ENCODE measurements at regions not wholly inside any gene's neighbourhood (a gene's known extent, or its start where the extent isn't known, plus 50 kb on each side); places are given as distances from the start of the nearest gene placed in this dataset.

DNA sequence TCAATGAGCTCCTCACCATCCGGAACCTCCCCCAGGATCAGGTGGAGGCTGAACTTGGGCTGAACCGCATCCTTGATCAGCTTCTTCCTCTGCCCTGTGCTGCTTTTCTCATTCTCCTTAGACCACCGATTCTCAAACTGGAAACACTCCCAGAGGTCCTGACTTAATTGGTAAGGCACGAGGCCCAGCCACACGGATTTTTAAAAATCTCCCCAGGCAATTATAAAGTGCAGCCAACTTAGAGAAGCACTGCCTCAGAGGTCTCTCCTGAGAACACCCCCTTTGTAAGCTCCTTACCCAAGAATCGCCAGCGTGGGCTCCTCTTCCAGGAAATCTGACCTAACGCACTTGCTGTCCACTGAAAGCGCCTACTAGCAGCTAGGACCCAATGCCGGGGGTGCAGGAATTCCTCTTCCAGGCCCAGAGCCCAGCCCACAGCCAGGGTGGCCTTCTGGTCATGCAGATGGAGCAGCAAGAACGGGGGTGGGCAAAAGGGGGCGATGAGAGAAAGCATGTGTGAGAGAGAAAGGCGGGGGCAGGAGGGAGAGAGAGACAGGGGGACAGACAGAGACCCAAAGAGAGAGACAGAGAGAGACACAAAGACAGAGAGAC lies 66.9 kb upstream of the CACNA1A start:
- Mint-ChIP-seq H3K36me3 (ENCODE audit: low read depth) (no peaks in the 10 kb centered on the region), H3K4me1 (no peaks in the 10 kb centered on the region), H3K27ac (no peak overlapping the region), H3K4me3 (no peak overlapping the region), H3K9me3 (ENCODE audit: low read depth) (peaks cover 9% of the 10 kb centered on the region), H3K27me3 (peaks cover 14% of the 10 kb centered on the region)
- no peak for DNase-seq
- no peak for ATAC-seq
- intact Hi-C loops (cut with DNase I, micrococcal nuclease): no loop called here
- ChIA-PET CTCF (interaction anchor here (0.6 to 0.8 kb wide), 4 partner anchors 8 to 307 kb away, joined by 3 to 4 read pairs (median 3); no protein-coding TSS in a partner anchor), POLR2A (no interaction called here)

DNA sequence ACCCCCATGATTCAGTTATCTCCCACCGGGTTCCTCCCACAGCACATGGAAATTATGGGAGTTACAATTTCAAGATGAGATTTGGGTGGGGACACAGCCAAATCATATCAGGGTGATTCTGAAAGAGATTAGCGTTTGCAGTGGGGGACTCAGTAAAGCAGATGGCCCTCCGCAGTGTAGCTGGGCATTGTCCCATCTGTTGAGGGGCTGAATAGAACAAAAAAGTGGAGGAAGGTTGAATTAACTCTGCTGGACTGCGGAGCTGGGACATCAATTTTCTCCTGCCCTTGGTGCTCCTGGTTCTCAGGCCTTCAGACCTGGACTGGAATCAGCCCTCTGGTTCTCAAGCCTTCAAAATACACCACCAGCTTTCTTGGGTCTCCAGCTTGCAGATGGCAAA lies 55.2 kb upstream of the CACNA1A start:
- no peak for DNase-seq
- ATAC-seq: no peak
- peaks cover 1% of the 10 kb centered on the region for H3K9me3 Mint-ChIP-seq (ENCODE audit: low read depth)
- intact Hi-C loops (cut with DNase I, micrococcal nuclease): no loop called here
- ChIA-PET POLR2A (no interaction called here), CTCF (no interaction called here)
- no peak overlapping the region for H3K4me3 Mint-ChIP-seq
- H3K36me3 Mint-ChIP-seq (ENCODE audit: low read depth): no peaks in the 10 kb centered on the region
- H3K27ac Mint-ChIP-seq: no peak overlapping the region
- H3K4me1 Mint-ChIP-seq: no peaks in the 10 kb centered on the region
- peaks cover 5% of the 10 kb centered on the region for H3K27me3 Mint-ChIP-seq

GRCh38 chr19:13557756-13558398 lies 51.6 kb upstream of the CACNA1A start:
- POLR2A ChIA-PET: no interaction called here
- Mint-ChIP-seq H3K4me3 (no peak overlapping the region), H3K9me3 (ENCODE audit: low read depth) (peaks cover 1% of the 10 kb centered on the region), H3K27ac (no peak overlapping the region), H3K36me3 (ENCODE audit: low read depth) (no peaks in the 10 kb centered on the region), H3K4me1 (no peaks in the 10 kb centered on the region), H3K27me3 (peaks cover 11% of the 10 kb centered on the region)
- CTCF ChIA-PET: no interaction called here
- ATAC-seq: peak; percentile 51
- DNase-seq: peak; percentile 28
- intact Hi-C loops (cut with DNase I, micrococcal nuclease): no loop called here

GRCh38 chr19:13556552-13556951 lies 50.3 kb upstream of the CACNA1A start:
- ChIA-PET CTCF (no interaction called here), POLR2A (no interaction called here)
- intact Hi-C loops (cut with DNase I, micrococcal nuclease): no loop called here
- Mint-ChIP-seq H3K9me3 (ENCODE audit: low read depth) (peaks cover 1% of the 10 kb centered on the region), H3K4me1 (no peaks in the 10 kb centered on the region), H3K36me3 (ENCODE audit: low read depth) (no peaks in the 10 kb centered on the region), H3K27me3 (peaks cover 17% of the 10 kb centered on the region), H3K27ac (no peak overlapping the region), H3K4me3 (no peak overlapping the region)
- DNase-seq: no peak
- no peak for ATAC-seq
